IMR-90 (cell line): ENCODE measurements at regions not wholly inside any gene's neighbourhood (a gene's known extent, or its start where the extent isn't known, plus 50 kb on each side); places are given as distances from the start of the nearest gene placed in this dataset.
A peak's percentile ranks its signal among the peaks of the same experiment; 100 is the strongest.

Source experiments
- ATAC-seq: fragments of 200-7000 bp; cut with Tn5 transposase; 2 replicates; pipeline ENCODE4 v1.9.1; 2020; ENCODE audit warnings: low read depth, mild to moderate bottlenecking, moderate library complexity
- BruUV-seq: library from RNA; stranded (reverse); fragments of 400-500 nt; replicated peaks from 2 replicates; lab custom pipeline; 2021; lab: Mats Ljungman, UMichigan
- CTCF ChIA-PET: fragments of 300-600 bp; formaldehyde crosslinking; extraction: SDS; loops from one replicate; lab custom pipeline; 2021; ENCODE audit warnings: antibody characterized with exemption; lab: Yijun Ruan, JAX
- POLR2A ChIA-PET: fragments of 300-600 bp; sonication (Branson Sonifier 250); formaldehyde crosslinking; loops from one replicate; lab custom pipeline; 2022; ENCODE audit warnings: antibody characterized with exemption; ENCODE audit not compliant: unreplicated experiment; lab: Charles Lee
- DNase-seq: peaks from one replicate; pipeline ENCODE4 v3.0.0; 2013
- H2AFZ ChIP-seq: replicated peaks from 2 replicates; pipeline ENCODE3; 2013; ENCODE audit warnings: low read length, mild to moderate bottlenecking; ENCODE audit not compliant: poor library complexity
- H2AK5ac ChIP-seq: 2 replicates; pipeline ENCODE4 v1.6.1; 2013; ENCODE audit warnings: low read depth, low read length, inconsistent platforms
- H2AK9ac ChIP-seq: replicated peaks from 2 replicates; pipeline ENCODE3; 2013; ENCODE audit warnings: mild to moderate bottlenecking, low read depth, low read length, moderate library complexity; ENCODE audit not compliant: poor library complexity
- H2BK120ac ChIP-seq: 2 replicates; pipeline ENCODE4 v1.6.1; 2013; ENCODE audit warnings: low read depth, low read length, inconsistent platforms
- H2BK15ac ChIP-seq: 3 replicates; pipeline ENCODE4 v1.6.1; 2013; ENCODE audit warnings: low read depth, low read length, inconsistent platforms
- H2BK20ac ChIP-seq: 2 replicates; pipeline ENCODE4 v1.6.1; 2013; ENCODE audit warnings: low read depth, mild to moderate bottlenecking, inconsistent platforms, low read length, moderate library complexity
- H2BK5ac ChIP-seq: 2 replicates; pipeline ENCODE4 v1.6.1; 2013; ENCODE audit warnings: mild to moderate bottlenecking, low read depth, low read length, inconsistent platforms; ENCODE audit not compliant: poor library complexity, severe bottlenecking
- H3K14ac ChIP-seq: replicated peaks from 2 replicates; pipeline ENCODE4 v1.6.1; 2013; ENCODE audit warnings: low read depth, low read length, inconsistent platforms
- H3K18ac ChIP-seq: 2 replicates; pipeline ENCODE4 v1.6.1; 2013; ENCODE audit warnings: low read depth, low read length, control low read depth
- H3K23ac ChIP-seq: 2 replicates; pipeline ENCODE4 v1.6.1; 2013; ENCODE audit warnings: low read depth, low read length, inconsistent platforms
- H3K27ac ChIP-seq: 2 replicates; pipeline ENCODE4 v1.5.1; 2013; ENCODE audit warnings: mild to moderate bottlenecking, control low read depth, low read length; ENCODE audit not compliant: insufficient read depth
- H3K27me3 ChIP-seq: 2 replicates; pipeline ENCODE4 v1.6.1; 2013; ENCODE audit warnings: low read length; ENCODE audit not compliant: control insufficient read depth, insufficient read depth
- H3K36me3 ChIP-seq: 2 replicates; pipeline ENCODE4 v1.6.1; 2013; ENCODE audit warnings: low read length, mixed read lengths; ENCODE audit not compliant: control insufficient read depth, insufficient read depth
- H3K4ac ChIP-seq: 2 replicates; pipeline ENCODE4 v1.6.1; 2013; ENCODE audit warnings: low read depth, low read length, inconsistent platforms
- H3K4me1 ChIP-seq: 2 replicates; pipeline ENCODE4 v1.6.1; 2013; ENCODE audit warnings: low read length, mixed read lengths; ENCODE audit not compliant: control insufficient read depth, insufficient read depth
- H3K4me2 ChIP-seq: 2 replicates; pipeline ENCODE4 v1.6.1; 2013; ENCODE audit warnings: low read depth, mild to moderate bottlenecking, control low read depth, low read length, moderate library complexity
- H3K4me3 ChIP-seq: 2 replicates; pipeline ENCODE4 v1.5.1; 2013; ENCODE audit warnings: low read depth, mild to moderate bottlenecking, control low read depth, low read length, moderate library complexity; ENCODE audit not compliant: insufficient read depth
- H3K56ac ChIP-seq: 2 replicates; pipeline ENCODE4 v1.6.1; 2013; ENCODE audit warnings: low read length, inconsistent platforms; ENCODE audit not compliant: insufficient read depth; ENCODE audit errors: extremely low read depth
- H3K79me1 ChIP-seq, 2 experiments: 2 replicates each; pipeline ENCODE4 v1.6.1; 2013; ENCODE audit warnings: low read length in 2 of 2, inconsistent platforms in 1 of 2, low read depth in 1 of 2
- H3K9ac ChIP-seq: 2 replicates; pipeline ENCODE4 v1.6.1; 2013; ENCODE audit warnings: low read depth, low read length, control low read depth
- H3K9me1 ChIP-seq: 2 replicates; pipeline ENCODE4 v1.6.1; 2013; ENCODE audit warnings: low read length, inconsistent platforms; ENCODE audit not compliant: insufficient read depth
- H3K9me3 ChIP-seq: 2 replicates; pipeline ENCODE4 v1.6.1; 2013; ENCODE audit warnings: low read length; ENCODE audit not compliant: control insufficient read depth, insufficient read depth
- H4K20me1 ChIP-seq: 2 replicates; pipeline ENCODE4 v1.6.1; 2013; ENCODE audit warnings: low read length, inconsistent platforms; ENCODE audit not compliant: insufficient read depth
- H4K5ac ChIP-seq: 2 replicates; pipeline ENCODE4 v1.6.1; 2013; ENCODE audit warnings: mild to moderate bottlenecking, low read depth, low read length, control low read depth
- H4K8ac ChIP-seq, 2 experiments: 2 replicates each; pipeline ENCODE4 v1.6.1; 2013; ENCODE audit warnings: low read depth in 2 of 2, low read length in 2 of 2, control low read depth in 1 of 2, inconsistent platforms in 1 of 2
- H4K91ac ChIP-seq: 2 replicates; pipeline ENCODE4 v1.6.1; 2013; ENCODE audit warnings: low read depth, low read length, inconsistent platforms; ENCODE audit not compliant: insufficient read depth
- CHD1 ChIP-seq: IDR thresholded peaks from 2 replicates; pipeline ENCODE4 v1.6.1; 2012; ENCODE audit warnings: low read depth, low read length, improper control_type of control experiment
- CTCF ChIP-seq: conservative IDR thresholded peaks from 2 replicates; pipeline ENCODE4 v1.5.1; 2012; ENCODE audit warnings: mild to moderate bottlenecking, low read depth, low read length, improper control_type of control experiment
- ELK1 ChIP-seq: fragments of 150-350 bp; IDR thresholded peaks from 2 replicates; pipeline ENCODE4 v1.6.1; 2016; ENCODE audit warnings: low read depth, mild to moderate bottlenecking, low read length, moderate library complexity, borderline replicate concordance
- FOS ChIP-seq: fragments of 150-350 bp; IDR thresholded peaks from 2 replicates; pipeline ENCODE4 v1.6.1; 2016; ENCODE audit warnings: low read depth, low read length
- MAZ ChIP-seq: IDR thresholded peaks from 2 replicates; pipeline ENCODE4 v1.6.1; 2012; ENCODE audit warnings: low read depth, mild to moderate bottlenecking, low read length, improper control_type of control experiment, moderate library complexity, borderline replicate concordance
- NFE2L2 ChIP-seq: fragments of 150-350 bp; IDR thresholded peaks from 2 replicates; pipeline ENCODE4 v1.6.1; 2016; ENCODE audit warnings: low read depth, mild to moderate bottlenecking, low read length
- RAD21 ChIP-seq: IDR thresholded peaks from 2 replicates; pipeline ENCODE4 v1.6.1; 2012; ENCODE audit warnings: low read length, improper control_type of control experiment
- WGBS, 2 experiments: methylation state at CpG; one replicate each; pipeline versions ENCODE4 v1.1.5 to v1.1.7; 2013; ENCODE audit warnings: missing lambda C conversion rate in 2 of 2; ENCODE audit not compliant: insufficient read length in 1 of 2; ENCODE audit errors: extremely low coverage in 2 of 2; 5-methylcytosine and 5-hydroxymethylcytosine counted together
- dilution Hi-C: fragments of 300-500 bp; cut with HindIII; formaldehyde crosslinking; loops from one replicate; pipeline ENCODE4 v1.14.3; 2018; ENCODE audit warnings: low sequenced_read_pairs; ENCODE audit not compliant: unreplicated experiment
- in situ Hi-C: fragments of 300-500 bp; cut with MboI; formaldehyde crosslinking; loops from 3 replicates; pipeline ENCODE4 v1.14.3; 2019; ENCODE audit warnings: low sequenced_read_pairs, inconsistent platforms, mixed read lengths
- intact Hi-C: fragments of 100-400 bp; cut with micrococcal nuclease; formaldehyde crosslinking; loops from 2 replicates; pipeline ENCODE4 v1.10.0; 2022

- Histone ChIP-seq H3K27me3 (no peaks in the 10 kb centered on the region), H3K27ac (no peak overlapping the region), H4K5ac (no peak overlapping the region), H2BK5ac (no peak overlapping the region), H3K36me3 (no peaks in the 10 kb centered on the region), H4K20me1 (no peaks in the 10 kb centered on the region), H3K18ac (no peak overlapping the region), H2AFZ (no peak overlapping the region), H3K14ac (0 out of 2 replicates have a peak overlapping the region, but pooled peaks have one; percentile 30), H2BK15ac (no peak overlapping the region), H2BK120ac (no peak overlapping the region), H3K4me1 (no peaks in the 10 kb centered on the region), H2BK20ac (no peak overlapping the region), H4K8ac (no peak overlapping the region), H2AK9ac (no peak overlapping the region), H3K9ac (no peak overlapping the region), H3K4me2 (no peak overlapping the region), H4K91ac (no peak overlapping the region), H3K9me3 (peaks cover under 1% of the 10 kb centered on the region; the same call in 1 of the 2 replicates), H3K79me1 (no peaks in the 10 kb centered on the region), H3K23ac (no peak overlapping the region), H2AK5ac (no peak overlapping the region), H3K9me1 (no peaks in the 10 kb centered on the region), H3K4me3 (no peak overlapping the region), H3K4ac (no peak overlapping the region), H3K56ac (no peak overlapping the region)
- TF ChIP-seq CHD1 (no peak), MAZ (no peak), ELK1 (no peak), RAD21 (no peak), CTCF (no peak), NFE2L2 (no peak), FOS (no peak)
- POLR2A ChIA-PET: no interaction called here
- intact Hi-C loops (no loop called here), in situ Hi-C loops (no loop called here), dilution Hi-C loops (no loop called here)
- CTCF ChIA-PET: no interaction called here
- ATAC-seq (no peak; the same call in 1 of the 2 replicates), DNase-seq (no peak)
- BruUV-seq: no TSS peak
- WGBS, 2 experiments: 80% methylated on average over 1 of the region's 7 CpGs; no CpG with 5 or more reads in 1 of the 2 experiments
Observed at GRCh38 chr15:56783156-56783856, 50.0 kb upstream of the ZNF280D start.
